HG03575 (cell line): ENCODE measurements at regions not wholly inside any gene's neighbourhood (a gene's known extent, or its start where the extent isn't known, plus 50 kb on each side); places are given as distances from the start of the nearest gene placed in this dataset.
A peak's percentile ranks its signal among the peaks of the same experiment; 100 is the strongest.
"Not testable (repeated sequence)": the region's sequence is repeated elsewhere in the genome, so short reads cannot be mapped to it uniquely, and the experiment has no call there.

ENCODE experiments used
- ATAC-seq: cut with Tn5 transposase; IDR thresholded peaks from one replicate; pipeline ENCODE4 v1.9.1; 2021; ENCODE audit not compliant: unreplicated experiment, insufficient number of reproducible peaks, low FRiP score; ENCODE audit errors: extremely low read depth

DNA sequence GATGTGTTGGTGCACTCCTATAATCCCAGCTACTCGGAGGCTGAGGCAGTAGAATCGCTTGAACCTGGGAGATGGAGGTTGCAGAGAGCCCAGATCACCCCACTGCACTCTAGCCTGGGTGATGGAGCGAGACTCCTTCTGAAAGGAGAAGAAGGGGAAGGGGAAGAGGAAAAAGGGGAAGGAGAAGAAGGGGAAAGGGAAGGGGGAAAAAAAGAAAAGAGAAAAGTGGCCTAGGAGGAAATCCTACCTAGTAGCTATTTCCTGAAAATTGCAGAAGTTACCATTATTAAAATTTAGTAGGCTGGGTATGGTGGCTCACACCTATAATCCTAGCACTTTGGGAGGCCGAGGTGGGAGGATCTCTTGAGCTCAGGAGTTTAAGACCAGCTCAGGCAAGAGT lies 67.4 kb downstream of the ARRDC3 start:
- no peak for ATAC-seq

DNA sequence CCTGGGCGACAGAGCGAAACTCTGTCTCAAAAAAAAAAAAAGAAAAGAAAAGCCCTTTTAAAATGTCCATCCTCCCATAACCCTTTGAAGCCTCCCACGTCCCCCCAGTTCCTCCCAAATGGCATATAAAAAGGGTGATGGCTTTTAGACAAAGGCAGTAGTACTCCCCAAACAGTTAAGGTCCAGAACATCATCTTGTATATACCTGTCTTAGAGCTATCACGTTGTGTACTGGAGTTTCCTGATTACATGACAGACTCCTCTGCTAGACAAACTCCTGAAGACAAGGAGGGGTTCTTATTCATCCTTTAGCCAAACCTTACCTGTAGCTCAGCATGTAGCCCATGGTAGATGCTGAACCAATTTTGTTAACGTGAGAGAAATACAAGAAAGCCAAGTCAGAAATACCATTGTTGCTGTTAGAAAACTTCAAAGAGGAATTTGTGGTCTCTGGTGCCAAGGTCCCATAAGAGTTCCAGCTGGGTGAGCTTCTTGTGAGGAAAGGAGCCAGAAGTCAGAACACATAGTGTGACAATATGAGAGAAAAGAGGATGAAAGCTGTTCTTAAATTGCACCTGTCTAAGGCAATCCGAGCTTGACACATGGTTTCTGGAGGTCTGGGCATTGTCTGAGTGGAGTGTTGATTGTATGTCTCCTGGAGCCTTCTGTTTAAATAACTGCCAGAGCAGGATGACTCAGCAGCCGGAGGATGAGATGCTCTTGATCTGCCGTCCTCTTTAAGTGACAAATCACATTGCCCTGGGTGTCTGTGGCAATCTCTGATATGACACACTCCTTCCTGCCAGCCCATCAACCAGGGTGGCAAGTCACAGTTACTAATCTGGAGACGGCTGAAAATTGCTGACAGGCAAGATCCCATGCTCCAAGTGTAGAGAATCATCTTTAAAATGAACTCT lies 69.1 kb downstream of the ARRDC3 start:
- peak; percentile 49 for ATAC-seq

DNA sequence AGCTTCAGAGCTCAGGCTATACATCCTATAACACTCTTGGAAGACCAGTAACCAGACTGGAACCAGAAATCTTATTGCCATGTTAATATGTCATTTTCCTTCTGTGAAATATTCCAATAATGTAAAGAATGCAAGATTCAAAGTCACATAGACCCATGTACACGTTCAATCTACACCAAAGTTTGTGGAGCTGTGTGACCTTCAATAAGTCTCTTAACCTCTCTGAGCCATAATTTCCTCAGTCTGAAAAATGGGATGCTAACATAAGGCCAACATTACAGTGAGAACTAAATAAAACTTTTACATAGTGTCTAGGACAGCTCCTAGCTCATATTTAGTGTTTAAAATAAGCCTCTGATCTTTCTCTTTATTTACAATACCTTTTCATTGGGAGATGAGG lies 70.4 kb downstream of the ARRDC3 start:
- ATAC-seq: no peak

DNA sequence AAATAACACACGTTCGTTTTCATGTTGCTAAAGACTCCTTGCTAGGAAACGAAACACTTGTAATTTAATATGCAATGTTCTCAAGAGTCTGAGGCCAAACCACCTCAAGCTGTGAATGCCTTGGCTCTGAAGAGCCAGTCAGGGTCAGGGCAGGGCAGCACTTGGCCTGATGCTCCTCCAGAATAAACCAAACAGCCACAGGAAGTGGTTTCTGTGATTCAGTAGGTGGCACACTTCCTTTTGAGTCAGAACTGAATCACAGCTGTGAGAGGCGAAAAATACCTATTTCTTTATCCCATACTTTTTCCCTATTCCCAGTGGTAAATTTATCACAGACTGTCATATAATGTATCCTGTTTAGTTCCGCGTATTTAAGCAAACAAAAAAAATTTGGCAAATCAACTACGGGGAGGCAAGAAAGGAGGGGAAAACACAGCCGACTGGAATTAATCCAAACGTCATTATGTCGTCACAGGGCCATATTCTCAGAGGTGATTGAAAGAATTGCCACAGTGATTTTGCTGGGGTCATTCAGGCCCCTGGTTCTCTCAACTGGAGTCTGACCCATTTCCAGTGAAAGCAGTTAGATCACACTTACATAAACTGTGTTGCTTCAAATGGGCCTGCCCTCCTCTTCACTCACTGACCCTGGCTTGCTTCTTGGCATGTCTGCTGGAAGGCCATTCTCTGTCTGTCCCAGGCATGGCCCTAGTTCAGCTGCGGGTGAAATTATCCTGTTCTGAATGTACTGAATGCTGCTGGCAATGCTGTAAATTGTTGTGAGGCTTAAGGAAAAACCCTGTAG lies 71.2 kb downstream of the ARRDC3 start:
- ATAC-seq: peak; percentile 74

DNA sequence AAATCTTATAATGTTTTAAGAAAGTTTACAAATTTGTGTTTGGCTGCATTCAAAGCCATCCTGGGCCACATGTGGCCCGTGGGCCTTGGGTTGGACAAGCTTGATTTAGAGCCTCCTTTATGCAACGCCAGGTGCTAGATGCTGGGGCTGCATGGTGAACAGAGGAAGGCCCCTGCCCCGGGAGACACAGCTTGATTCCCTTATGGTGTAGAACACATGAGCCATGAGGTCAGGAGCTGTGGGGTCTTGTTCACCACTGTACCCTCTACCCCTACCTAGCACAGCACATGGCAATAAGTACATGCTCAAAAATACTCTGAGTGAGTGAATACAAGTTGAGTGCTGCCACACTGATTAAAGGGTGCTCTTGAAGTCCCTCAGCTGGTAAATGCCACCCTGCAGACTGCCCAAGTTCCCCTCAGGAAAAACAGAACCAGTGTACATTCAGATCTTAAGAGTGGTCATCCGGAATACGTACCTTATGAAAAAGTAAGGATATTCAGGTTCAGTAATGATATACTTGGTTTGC lies 71.9 kb downstream of the ARRDC3 start:
- ATAC-seq: no peak

DNA sequence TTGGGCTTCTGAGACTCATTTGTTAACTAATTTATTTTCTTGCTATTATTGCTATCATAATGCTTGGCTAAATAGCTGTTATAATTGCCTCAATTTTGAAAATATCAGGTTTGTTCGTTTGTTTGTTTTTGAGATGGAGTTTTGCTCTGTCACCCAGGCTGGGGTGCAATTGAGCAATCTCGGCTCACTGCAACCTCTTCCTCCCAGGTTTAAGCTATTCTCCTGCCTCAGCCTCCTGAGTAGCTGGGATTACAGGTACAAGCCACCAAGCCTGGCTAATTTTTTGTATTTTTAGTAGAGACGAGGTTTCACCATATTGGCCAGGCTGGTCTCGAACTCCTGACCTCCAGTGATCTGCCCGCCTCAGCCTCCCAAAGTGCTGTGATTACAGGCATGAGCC lies 75.0 kb downstream of the ARRDC3 start:
- ATAC-seq: not testable (repeated sequence)

DNA sequence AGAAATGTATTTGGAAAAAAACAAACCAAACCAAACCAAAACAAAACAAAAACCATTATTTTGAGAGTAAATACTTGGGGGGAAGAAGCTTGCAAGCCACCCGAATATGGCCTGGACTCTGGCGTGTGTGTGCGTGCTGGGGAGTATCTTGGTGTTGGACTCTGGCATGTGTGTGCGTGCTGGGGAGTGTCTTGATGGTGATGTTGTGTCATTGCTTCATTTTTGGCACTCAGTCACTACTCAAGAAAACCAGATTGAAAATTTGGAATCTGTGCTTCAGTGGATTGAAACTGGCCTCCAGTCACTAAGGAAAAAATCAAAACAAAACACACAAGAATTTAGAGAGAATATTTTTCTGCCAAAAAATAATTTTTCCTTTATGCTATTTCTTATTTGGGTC lies 76.1 kb downstream of the ARRDC3 start:
- ATAC-seq: no peak

DNA sequence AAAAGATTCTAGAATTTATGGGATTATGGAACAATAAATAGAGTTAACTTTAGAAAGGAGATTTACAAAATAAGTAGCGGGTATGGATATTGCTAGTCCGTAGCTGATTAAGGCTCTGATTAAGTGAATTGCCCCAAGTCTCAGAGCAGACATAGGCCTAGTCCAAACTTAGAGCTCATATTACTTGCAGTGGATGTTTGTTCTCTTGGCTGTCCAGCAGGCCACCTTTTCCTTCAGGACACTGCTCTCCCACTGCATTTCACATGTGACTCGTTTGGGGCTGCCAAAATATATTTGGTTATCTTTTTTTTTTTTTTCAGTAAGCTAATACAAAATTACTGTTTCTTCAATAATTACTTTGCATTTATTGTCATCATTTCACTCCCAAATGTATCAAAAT lies 76.6 kb downstream of the ARRDC3 start:
- no peak for ATAC-seq

DNA sequence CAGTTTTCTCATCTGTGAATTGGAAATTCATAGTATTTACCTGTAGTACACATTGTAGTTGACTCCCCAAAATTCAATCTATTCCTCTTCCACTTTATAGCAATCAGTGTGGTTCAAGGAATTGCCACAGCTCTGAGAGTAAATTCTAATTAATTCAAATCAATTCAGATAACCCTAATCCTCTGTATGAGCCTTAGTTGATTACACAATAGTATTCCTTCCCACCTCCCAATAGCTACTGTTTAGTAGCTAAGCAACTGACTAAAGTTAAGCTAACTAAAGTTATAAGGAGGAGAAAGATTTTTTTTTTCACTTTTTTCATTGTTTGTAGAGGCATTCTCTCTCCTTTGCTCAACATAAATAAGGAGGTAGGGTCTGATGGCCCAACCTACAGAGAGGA lies 77.5 kb downstream of the ARRDC3 start:
- ATAC-seq: no peak

DNA sequence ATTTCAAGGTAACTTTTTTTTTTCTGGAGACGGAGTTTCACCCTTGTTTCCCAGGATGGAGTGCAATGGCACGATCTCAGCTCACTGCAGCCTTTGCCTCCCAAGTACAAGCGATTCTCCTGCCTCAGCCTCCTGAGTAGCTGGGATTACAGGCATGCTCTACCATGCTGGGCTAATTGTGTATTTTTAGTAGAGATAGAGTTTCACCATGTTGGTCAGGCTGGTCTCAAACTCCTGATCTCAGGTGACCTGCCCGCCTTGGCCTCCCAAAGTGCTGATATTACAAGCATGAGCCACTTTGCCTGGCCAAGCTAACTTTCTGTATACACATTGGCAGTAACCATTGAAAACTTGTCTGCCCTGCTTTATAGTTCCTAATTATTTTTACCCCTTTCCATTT lies 79.1 kb downstream of the ARRDC3 start:
- not testable (repeated sequence) for ATAC-seq

DNA sequence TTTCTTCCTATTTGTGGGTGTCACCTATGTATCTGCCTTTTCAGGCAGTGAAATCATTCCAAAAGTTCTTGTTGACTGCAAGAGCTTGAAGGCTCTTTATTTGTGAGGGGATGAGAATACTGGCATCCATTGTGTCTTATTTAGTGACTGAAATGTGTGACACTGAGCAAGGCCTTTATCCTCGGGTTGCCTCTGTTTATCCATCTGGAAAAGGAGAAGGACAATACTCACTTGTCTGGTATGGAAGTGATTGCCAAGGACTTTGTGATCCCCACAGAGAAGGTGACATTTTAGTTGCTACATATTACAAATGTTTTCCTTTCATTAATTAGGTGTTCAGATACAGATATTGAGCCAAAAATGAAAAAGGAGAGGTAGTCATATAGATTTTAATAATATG lies 80.2 kb downstream of the ARRDC3 start:
- no peak for ATAC-seq

DNA sequence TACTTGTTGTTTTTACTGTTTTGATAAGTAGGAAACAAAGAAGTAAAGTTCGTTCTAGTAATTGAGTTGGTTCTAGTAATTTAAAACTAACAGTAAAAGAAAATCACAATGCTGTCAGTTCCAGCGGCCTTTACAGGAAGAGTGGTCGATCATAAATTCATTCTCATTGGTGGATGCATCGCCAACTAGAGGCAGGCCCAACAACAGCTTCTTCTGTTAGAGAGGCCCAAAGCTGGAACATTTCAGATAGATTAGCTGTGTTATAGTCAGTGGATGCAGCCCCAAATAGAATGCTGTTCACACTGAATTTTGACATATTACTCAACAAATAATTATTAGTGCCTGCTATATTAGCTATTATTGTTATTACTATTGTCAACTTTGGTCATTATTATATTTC lies 80.8 kb downstream of the ARRDC3 start:
- no peak for ATAC-seq

DNA sequence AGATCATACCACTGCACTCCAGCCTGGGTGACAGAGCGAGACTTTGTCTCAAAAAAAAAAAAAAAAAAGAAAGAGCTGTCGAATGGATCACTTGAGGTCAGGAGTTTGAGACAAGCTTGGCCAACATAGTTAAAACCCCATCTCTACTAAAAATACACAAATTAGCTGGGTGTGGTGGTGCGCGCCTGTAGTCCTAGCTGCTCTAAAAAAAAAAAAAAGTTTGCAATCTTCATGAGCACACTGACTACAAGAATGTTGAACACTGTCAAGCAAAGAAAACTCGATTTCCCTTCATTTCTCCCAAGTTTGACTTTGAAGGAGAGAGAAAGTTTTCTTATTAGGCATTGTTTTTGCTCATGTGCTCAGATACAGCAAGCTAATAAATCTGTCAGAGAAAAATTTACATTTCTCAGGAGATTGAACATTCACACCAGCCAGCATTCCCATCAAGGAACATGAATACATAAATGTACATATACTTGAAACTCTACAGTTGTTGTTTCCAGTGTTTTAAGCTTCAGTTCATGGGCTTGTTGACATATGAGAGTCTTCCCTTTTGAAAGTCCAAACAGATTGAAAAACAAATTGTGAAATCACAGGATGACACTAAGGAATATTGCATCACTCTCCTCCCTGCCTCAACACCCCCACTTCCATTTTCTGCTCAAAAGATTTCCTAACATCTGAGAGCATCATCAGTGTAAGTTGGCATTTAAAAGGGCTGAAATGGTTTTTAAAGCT lies 81.8 kb downstream of the ARRDC3 start:
- ATAC-seq: no peak

DNA sequence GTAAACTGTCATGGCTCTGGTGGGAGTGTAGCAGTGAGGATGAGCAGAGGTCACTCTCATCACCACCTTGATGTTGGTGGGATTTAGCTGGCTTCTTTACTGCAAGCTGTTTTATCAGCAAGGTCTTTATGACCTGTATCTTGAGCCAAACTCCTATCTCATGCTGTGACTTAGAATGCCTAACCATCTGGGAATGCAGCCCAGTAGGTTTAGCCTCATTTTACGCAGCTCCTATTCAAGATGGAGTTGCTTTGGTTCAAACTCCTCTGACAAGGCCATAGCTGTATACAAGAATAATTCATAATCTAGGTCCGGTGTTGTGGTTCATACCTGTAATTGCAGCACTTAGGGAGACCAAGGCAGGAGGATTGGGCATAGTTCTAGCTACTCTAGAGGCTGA lies 85.1 kb downstream of the ARRDC3 start:
- no peak for ATAC-seq

DNA sequence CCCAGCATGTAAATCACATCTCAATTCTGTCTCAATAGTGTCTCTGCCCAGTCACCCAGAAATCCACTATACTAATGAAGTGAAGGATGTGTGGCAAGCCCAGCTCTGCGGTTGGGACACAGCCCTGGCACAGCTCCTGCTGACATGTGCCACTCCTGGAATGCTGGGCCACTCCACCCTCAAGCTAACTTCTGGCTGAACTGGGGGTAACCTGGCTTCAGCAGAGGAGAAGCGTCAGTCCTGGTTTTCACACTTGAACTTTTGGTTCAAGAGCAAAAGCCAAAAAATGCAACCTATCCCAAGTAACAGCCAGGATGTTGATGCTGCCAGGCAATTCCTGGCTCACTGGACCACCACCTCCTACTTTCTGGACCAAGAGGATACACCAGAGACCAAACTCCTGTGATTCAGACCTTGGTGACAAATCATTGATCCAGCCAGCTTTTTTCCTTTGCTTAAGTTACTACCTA lies 86.4 kb downstream of the ARRDC3 start:
- ATAC-seq: no peak

DNA sequence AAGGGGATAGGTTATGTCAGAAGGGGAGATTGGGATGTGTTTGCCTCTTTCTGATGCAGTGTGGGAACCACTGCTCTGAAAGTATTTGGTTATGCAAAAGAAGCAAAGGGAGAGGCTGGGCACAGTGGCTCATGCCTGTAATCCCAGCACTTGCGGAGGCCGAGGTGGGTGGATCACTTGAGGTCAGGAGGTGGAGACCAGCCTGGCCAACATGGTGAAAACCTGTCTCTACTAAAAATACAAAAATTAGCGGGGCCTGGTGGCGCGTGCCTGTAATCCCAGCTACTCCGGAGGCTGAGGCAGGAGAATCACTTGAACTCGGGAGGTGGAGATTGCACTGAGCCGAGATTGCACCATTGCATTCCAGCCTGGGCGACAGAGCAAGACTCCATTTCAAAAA lies 87.0 kb downstream of the ARRDC3 start:
- ATAC-seq: not testable (repeated sequence)

DNA sequence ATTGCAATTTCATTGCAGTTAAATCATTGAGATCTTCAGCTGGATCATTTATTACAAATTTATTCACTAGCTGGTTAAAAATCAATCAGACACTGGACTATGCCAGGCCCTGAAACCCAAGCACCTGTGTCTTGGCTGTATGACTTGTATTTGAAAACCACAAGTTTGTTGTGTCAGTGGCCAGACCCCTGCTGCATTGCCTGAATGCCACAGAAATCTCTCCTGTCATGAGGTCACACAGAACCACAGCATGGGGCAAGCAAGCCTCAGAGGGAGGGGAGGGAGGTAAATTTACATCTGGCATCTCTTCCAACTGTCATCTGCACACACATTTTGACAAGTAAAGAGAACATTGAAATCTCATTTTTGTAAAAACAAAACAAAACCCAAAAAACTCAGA lies 90.0 kb downstream of the ARRDC3 start:
- no peak for ATAC-seq

DNA sequence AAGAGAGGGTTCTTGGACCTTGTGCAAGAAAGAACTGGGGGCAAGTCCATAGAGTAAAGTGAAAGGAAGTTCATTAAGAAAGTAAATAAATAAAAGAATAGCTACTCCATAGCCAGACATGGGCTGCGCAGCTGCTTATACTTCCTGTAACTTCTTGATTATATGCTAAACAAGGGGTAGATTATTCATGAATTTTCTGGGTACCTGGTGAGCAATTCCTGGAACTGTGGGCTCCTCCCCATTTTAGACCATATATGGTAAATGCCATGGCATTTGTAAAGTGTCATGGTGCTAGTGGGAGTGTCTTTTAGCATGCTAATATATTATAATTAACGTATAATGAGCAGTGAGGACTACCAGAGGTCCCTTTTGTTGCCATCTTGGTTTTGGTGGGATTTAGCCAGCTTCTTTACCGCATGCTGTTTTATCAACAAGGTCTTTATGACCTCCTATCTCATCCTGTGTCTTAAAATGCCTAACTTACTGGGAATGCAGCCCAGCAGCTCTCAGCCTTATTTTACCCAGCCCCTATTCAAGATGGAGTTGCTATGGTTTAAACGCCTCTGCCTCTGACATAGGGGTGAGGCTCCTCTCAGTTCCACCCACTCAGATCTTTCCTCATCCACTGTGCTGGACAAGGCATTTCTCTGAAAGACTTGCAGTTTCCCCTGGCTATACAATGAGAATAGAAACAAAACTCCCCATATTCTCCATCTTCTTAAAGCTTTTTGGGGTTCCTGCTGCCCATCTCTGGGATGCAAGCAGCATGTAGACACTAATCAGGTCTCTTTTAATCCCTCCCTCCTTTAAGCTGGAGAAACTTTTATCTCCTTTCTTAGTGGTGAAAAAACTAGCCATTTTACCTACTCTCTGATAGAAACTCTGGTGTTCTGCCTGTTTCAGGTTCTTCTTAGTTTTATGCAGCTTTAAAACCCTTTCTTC lies 91.2 kb downstream of the ARRDC3 start:
- no peak for ATAC-seq
